H1 (cell line): ENCODE measurements at regions not wholly inside any gene's neighbourhood (a gene's known extent, or its start where the extent isn't known, plus 50 kb on each side); places are given as distances from the start of the nearest gene placed in this dataset.

Source experiments
- CTCF ChIA-PET: fragments of 300-600 bp; sonication (Branson Sonifier 250); formaldehyde crosslinking; loops from one replicate; lab custom pipeline; 2021; ENCODE audit not compliant: partially characterized antibody; lab: Charles Lee
- POLR2A ChIA-PET: fragments of 300-600 bp; sonication (Branson Sonifier 250); formaldehyde crosslinking; loops from one replicate; lab custom pipeline; 2021; ENCODE audit warnings: inconsistent platforms; ENCODE audit not compliant: partially characterized antibody; lab: Charles Lee
- DNase-seq, 2 experiments: peaks; one replicate each; pipeline versions ENCODE4 v3.0.0 to v3.0.0-alpha.2; 2010 to 2022; ENCODE audit warnings: low spot score in 2 of 2, low read depth in 1 of 2, mixed read lengths in 1 of 2
- FAIRE-seq: peaks from 2 replicates; lab custom pipeline; 2011; peaks lifted over from hg19 to GRCh38; lab: Jason Lieb, UNC
- H2AFZ ChIP-seq: 2 replicates; pipeline ENCODE4 v1.8.1; 2012; ENCODE audit warnings: low read length, inconsistent platforms
- H2AK5ac ChIP-seq: 2 replicates; pipeline ENCODE4 v1.6.1; 2013; ENCODE audit warnings: low read depth, low read length
- H2BK120ac ChIP-seq: replicated peaks from 2 replicates; pipeline ENCODE3; 2013; ENCODE audit warnings: low read depth, low read length, inconsistent platforms
- H2BK12ac ChIP-seq: 2 replicates; pipeline ENCODE4 v1.6.1; 2013; ENCODE audit warnings: low read depth, low read length
- H2BK15ac ChIP-seq: 2 replicates; pipeline ENCODE4 v1.6.1; 2013; ENCODE audit warnings: low read length
- H2BK20ac ChIP-seq: 2 replicates; pipeline ENCODE4 v1.6.1; 2013; ENCODE audit warnings: low read length
- H2BK5ac ChIP-seq: 2 replicates; pipeline ENCODE4 v1.6.1; 2013; ENCODE audit warnings: low read depth, low read length
- H3K14ac ChIP-seq: 2 replicates; pipeline ENCODE4 v1.6.1; 2013; ENCODE audit warnings: inconsistent platforms; ENCODE audit not compliant: insufficient read length
- H3K18ac ChIP-seq: 2 replicates; pipeline ENCODE4 v1.6.1; 2013; ENCODE audit warnings: low read length; ENCODE audit errors: extremely low read depth
- H3K23ac ChIP-seq: 2 replicates; pipeline ENCODE4 v1.6.1; 2013; ENCODE audit warnings: inconsistent platforms; ENCODE audit not compliant: insufficient read length
- H3K23me2 ChIP-seq: 2 replicates; pipeline ENCODE4 v1.6.1; 2013; ENCODE audit warnings: low read depth, low read length
- H3K27ac ChIP-seq: 2 replicates; pipeline ENCODE4 v1.6.1; 2011; ENCODE audit warnings: low read depth, low read length, inconsistent platforms
- H3K27me3 ChIP-seq, 4 experiments: replicated peaks in 1 of 4; 1 replicate in 1 of 4; 2 replicates in 3 of 4; pipeline versions ENCODE4 v1.6.1 to v1.8.1; 2011 to 2013; ENCODE audit warnings: low read length in 3 of 4, mild to moderate bottlenecking in 3 of 4, inconsistent platforms in 2 of 4, mixed read lengths in 2 of 4, moderate library complexity in 1 of 4; ENCODE audit not compliant: control insufficient read depth in 3 of 4, insufficient read depth in 3 of 4; ENCODE audit errors: extremely low read depth in 1 of 4
- H3K36me3 ChIP-seq, 4 experiments: 2 replicates each; pipeline versions ENCODE4 v1.6.1 to v1.8.1; 2011 to 2013; ENCODE audit warnings: mild to moderate bottlenecking in 4 of 4, low read length in 3 of 4, moderate library complexity in 2 of 4, control low read depth in 1 of 4, inconsistent platforms in 1 of 4; ENCODE audit not compliant: insufficient read depth in 4 of 4, control insufficient read depth in 2 of 4
- H3K4ac ChIP-seq: replicated peaks from 2 replicates; pipeline ENCODE3; 2013; ENCODE audit warnings: low read length, low read depth, mixed read lengths, inconsistent platforms; ENCODE audit not compliant: insufficient read length
- H3K4me1 ChIP-seq, 4 experiments: replicated peaks in 1 of 4; 1 replicate in 1 of 4; 2 replicates in 3 of 4; pipeline versions ENCODE4 v1.6.1 to v1.8.1; 2011 to 2013; ENCODE audit warnings: low read length in 3 of 4, inconsistent platforms in 2 of 4, mixed read lengths in 1 of 4; ENCODE audit not compliant: insufficient read depth in 4 of 4, control insufficient read depth in 3 of 4
- H3K4me2 ChIP-seq, 2 experiments: 2 replicates each; pipeline versions ENCODE4 v1.6.1 to v1.8.1; 2011 to 2013; ENCODE audit warnings: low read depth in 2 of 2, low read length in 2 of 2, control low read depth in 1 of 2, inconsistent platforms in 1 of 2, mild to moderate bottlenecking in 1 of 2; ENCODE audit not compliant: insufficient read depth in 1 of 2
- H3K4me3 ChIP-seq, 4 experiments: fragments of 200-600, 300-600 bp in 1 of 4; sonication (generic), shearing (Covaris generic), sonication (Bioruptor Twin) in 1 of 4; 2 replicates each; pipeline versions ENCODE4 v1.5.1 to v1.8.1; 2011 to 2016; ENCODE audit warnings: low read length in 4 of 4, low read depth in 3 of 4, control low read depth in 2 of 4, inconsistent platforms in 2 of 4, mild to moderate bottlenecking in 2 of 4, mixed read lengths in 1 of 4, moderate library complexity in 1 of 4; ENCODE audit not compliant: insufficient read depth in 2 of 4; ENCODE audit errors: extremely low read depth in 1 of 4
- H3K56ac ChIP-seq: replicated peaks from 2 replicates; pipeline ENCODE3; 2013; ENCODE audit warnings: low read depth, mild to moderate bottlenecking, mixed read lengths, low read length, inconsistent platforms; ENCODE audit not compliant: insufficient read length
- H3K79me1 ChIP-seq: 2 replicates; pipeline ENCODE4 v1.6.1; 2013; ENCODE audit warnings: low read depth, low read length, control low read depth
- H3K79me2 ChIP-seq, 2 experiments: 2 replicates each; pipeline versions ENCODE4 v1.6.1 to v1.8.1; 2012 to 2013; ENCODE audit warnings: low read length in 2 of 2, mild to moderate bottlenecking in 2 of 2, inconsistent platforms in 1 of 2; ENCODE audit not compliant: insufficient read depth in 2 of 2, control insufficient read depth in 1 of 2
- H3K9ac ChIP-seq, 4 experiments: replicated peaks in 1 of 4; 1 replicate in 1 of 4; 2 replicates in 3 of 4; pipeline versions ENCODE4 v1.6.1 to v1.8.1; 2011 to 2013; ENCODE audit warnings: low read depth in 3 of 4, low read length in 3 of 4, control low read depth in 2 of 4, mild to moderate bottlenecking in 2 of 4, moderate library complexity in 2 of 4, inconsistent platforms in 1 of 4; ENCODE audit errors: extremely low read depth in 1 of 4
- H3K9me3 ChIP-seq, 2 experiments: 2 replicates each; pipeline versions ENCODE4 v1.6.1 to v1.8.1; 2012 to 2013; ENCODE audit warnings: mild to moderate bottlenecking in 2 of 2, moderate library complexity in 2 of 2, control low read depth in 1 of 2, inconsistent platforms in 1 of 2, low read depth in 1 of 2, low read length in 1 of 2, mixed read lengths in 1 of 2; ENCODE audit not compliant: insufficient read depth in 2 of 2
- H4K20me1 ChIP-seq, 2 experiments: replicated peaks in 1 of 2; 2 replicates each; pipeline versions ENCODE3 to v1.8.1; 2011 to 2013; ENCODE audit warnings: inconsistent platforms in 2 of 2, low read length in 2 of 2, mild to moderate bottlenecking in 1 of 2; ENCODE audit not compliant: insufficient read depth in 2 of 2, control insufficient read depth in 1 of 2
- H4K5ac ChIP-seq: 2 replicates; pipeline ENCODE4 v1.6.1; 2013; ENCODE audit warnings: low read length, low read depth, mixed read lengths, inconsistent platforms; ENCODE audit not compliant: insufficient read length
- H4K8ac ChIP-seq: 2 replicates; pipeline ENCODE4 v1.8.0; 2013; ENCODE audit warnings: mild to moderate bottlenecking, moderate library complexity, low read length, inconsistent platforms; ENCODE audit not compliant: insufficient read depth; ENCODE audit errors: extremely low read depth
- H4K91ac ChIP-seq: replicated peaks from 2 replicates; pipeline ENCODE3; 2013; ENCODE audit warnings: low read length, mixed read lengths, inconsistent platforms; ENCODE audit not compliant: insufficient read length
- ASH2L ChIP-seq: fragments of 200-600, 300-600 bp; sonication (generic); IDR thresholded peaks from one replicate; pipeline ENCODE4 v1.7.1; 2017; ENCODE audit warnings: low read length
- BACH1 ChIP-seq: IDR thresholded peaks from 2 replicates; pipeline ENCODE4 v1.6.1; 2012; ENCODE audit warnings: low read length, improper control_type of control experiment
- BCL11A ChIP-seq, 2 experiments: IDR thresholded peaks; one replicate each; pipeline ENCODE4 v1.6.1; 2011; ENCODE audit warnings: low read depth in 2 of 2, low read length in 2 of 2, mild to moderate bottlenecking in 2 of 2
- CREB1 ChIP-seq: IDR thresholded peaks from 2 replicates; pipeline ENCODE4 v1.6.1; 2012; ENCODE audit warnings: inconsistent platforms
- EGR1 ChIP-seq: IDR thresholded peaks from 2 replicates; pipeline ENCODE4 v1.6.1; 2011; ENCODE audit warnings: low read depth, low read length, borderline replicate concordance
- HDAC2 ChIP-seq, 2 experiments: fragments of 300-600 bp in 1 of 2; sonication (generic) in 1 of 2; IDR thresholded peaks; 2 replicates each; pipeline ENCODE4 v1.6.1; 2011 to 2012; ENCODE audit warnings: low read depth in 2 of 2, low read length in 2 of 2, mild to moderate bottlenecking in 2 of 2, moderate library complexity in 2 of 2, borderline replicate concordance in 1 of 2, inconsistent platforms in 1 of 2
- KDM1A ChIP-seq: fragments of 200-600, 300-600 bp; sonication (generic); IDR thresholded peaks from 2 replicates; pipeline ENCODE4 v1.7.1; 2016; ENCODE audit warnings: mild to moderate bottlenecking, low read length, borderline replicate concordance
- KDM5A ChIP-seq: fragments of 200-600 bp; IDR thresholded peaks from 2 replicates; pipeline ENCODE4 v1.7.1; 2012; ENCODE audit warnings: mild to moderate bottlenecking, low read length, inconsistent platforms, mixed read lengths
- NRF1 ChIP-seq: IDR thresholded peaks from 2 replicates; pipeline ENCODE4 v1.6.1; 2011; ENCODE audit warnings: mild to moderate bottlenecking, low read depth, low read length, improper control_type of control experiment
- RFX5 ChIP-seq: IDR thresholded peaks from 2 replicates; pipeline ENCODE4 v1.6.1; 2011; ENCODE audit warnings: low read depth, low read length, improper control_type of control experiment, borderline replicate concordance
- RNF2 ChIP-seq: fragments of 200-900, 300-1000 bp; sonication (generic); IDR thresholded peaks from 2 replicates; pipeline ENCODE4 v1.7.1; 2016; ENCODE audit warnings: borderline replicate concordance, low read depth, mild to moderate bottlenecking, antibody characterized with exemption, low read length; ENCODE audit not compliant: poor library complexity, severe bottlenecking; ENCODE audit errors: missing control alignments
- SIX5 ChIP-seq: IDR thresholded peaks from 2 replicates; pipeline ENCODE4 v1.6.1; 2011; ENCODE audit warnings: mild to moderate bottlenecking, low read depth, low read length
- SP4 ChIP-seq: IDR thresholded peaks from 2 replicates; pipeline ENCODE4 v1.6.1; 2012; ENCODE audit warnings: low read length, inconsistent platforms
- WGBS, 2 experiments: shearing (Covaris generic) in 1 of 2; methylation state at CpG; one replicate each; pipeline versions ENCODE4 v1.1.6 to v1.1.7; 2013 to 2015; ENCODE audit warnings: low lambda C conversion rate in 2 of 2, mixed read lengths in 2 of 2, inconsistent platforms in 1 of 2, low coverage in 1 of 2, missing lambda C conversion rate in 1 of 2; ENCODE audit not compliant: insufficient replicate concordance in 2 of 2, insufficient coverage in 1 of 2, insufficient read length in 1 of 2; ENCODE audit errors: extremely low coverage in 1 of 2, missing lambda C conversion rate in 1 of 2; 5-methylcytosine and 5-hydroxymethylcytosine counted together
- TF ChIP-seq, protein P1 (sequence below): IDR thresholded peaks from 2 replicates; pipeline ENCODE4 v1.6.1; 2012; ENCODE audit warnings: inconsistent platforms

DNA sequence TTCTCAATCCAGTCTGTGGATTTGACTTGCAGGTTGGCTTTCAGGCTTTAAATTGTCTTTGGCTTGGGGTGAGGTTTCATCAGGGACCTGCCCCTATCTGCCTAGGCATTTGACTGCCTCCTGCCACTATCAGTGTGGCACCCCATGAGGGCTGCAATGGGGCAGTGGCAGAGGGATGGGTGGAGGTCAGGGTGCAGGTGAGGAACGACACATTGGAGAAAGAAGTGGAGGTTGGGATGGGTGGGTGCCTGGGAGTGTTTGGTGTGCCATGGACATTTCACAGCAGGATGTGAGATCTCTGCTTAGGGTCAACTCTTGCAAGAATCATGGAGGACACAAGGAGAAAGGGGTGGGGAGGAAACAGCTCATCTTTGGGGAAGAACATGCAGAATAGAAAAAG is 625.1 kb downstream of the PTPRU start:
- H2BK120ac ChIP-seq: no peak overlapping the region
- no peak overlapping the region for H3K23ac ChIP-seq
- no peaks in the 10 kb centered on the region for H3K9me3 ChIP-seq
- no peaks in the 10 kb centered on the region for H4K20me1 ChIP-seq
- H3K14ac ChIP-seq: no peak overlapping the region
- no peak overlapping the region for H3K56ac ChIP-seq
- peaks cover 0 to 1% (median 0%) of the 10 kb centered on the region in 4 experiments; a peak in 2 of 7 replicates for H3K4me1 ChIP-seq
- H2BK20ac ChIP-seq: no peak overlapping the region
- DNase-seq: no peak
- no peak overlapping the region for H3K4me2 ChIP-seq
- FAIRE-seq: no peak
- no peak overlapping the region for H4K8ac ChIP-seq
- no peak overlapping the region for H2BK5ac ChIP-seq
- H3K4ac ChIP-seq: no peak overlapping the region
- no peak overlapping the region for H2AK5ac ChIP-seq
- no peaks in the 10 kb centered on the region for H3K23me2 ChIP-seq
- no peak overlapping the region for H4K91ac ChIP-seq
- ChIA-PET POLR2A (no interaction called here), CTCF (interaction anchor here (0.7 to 1.9 kb wide), 3 partner anchors 16 to 158 kb away, joined by 3 to 5 read pairs (median 4); no protein-coding TSS in a partner anchor)
- no peak overlapping the region for H4K5ac ChIP-seq
- no peaks in the 10 kb centered on the region; a peak in 1 of 7 replicates for H3K27me3 ChIP-seq
- no peaks in the 10 kb centered on the region for H3K36me3 ChIP-seq
- H3K18ac ChIP-seq: no peak overlapping the region
- no peak overlapping the region for H2BK12ac ChIP-seq
- H3K79me2 ChIP-seq: no peaks in the 10 kb centered on the region
- no peak overlapping the region for H3K9ac ChIP-seq
- H2AFZ ChIP-seq: no peak overlapping the region
- no peak overlapping the region for H3K27ac ChIP-seq
- no peak overlapping the region for H3K4me3 ChIP-seq
- H2BK15ac ChIP-seq: no peak overlapping the region
- 100% methylated on average over 1 of the region's 1 CpG; no CpG with 5 or more reads in 1 of the 2 experiments for WGBS, 2 experiments
- H3K79me1 ChIP-seq: no peaks in the 10 kb centered on the region
- no peak for TF ChIP-seq NRF1
- no peak for TF ChIP-seq HDAC2 (IDR thresholded peaks at IDR 0.05; ENCODE audit: borderline replicate concordance in 1 of 2, low read depth in 2 of 2, low read length in 2 of 2)
- no peak for TF ChIP-seq KDM5A
- TF ChIP-seq SP4: no peak
- no peak for TF ChIP-seq EGR1
- TF ChIP-seq CREB1: no peak
- no peak for TF ChIP-seq KDM1A
- no peak for TF ChIP-seq ASH2L
- TF ChIP-seq RNF2: no peak
- TF ChIP-seq BCL11A (IDR thresholded peaks at IDR 0.05; ENCODE audit: low read depth in 2 of 2, low read length in 2 of 2): no peak
- TF ChIP-seq, protein P1, sequence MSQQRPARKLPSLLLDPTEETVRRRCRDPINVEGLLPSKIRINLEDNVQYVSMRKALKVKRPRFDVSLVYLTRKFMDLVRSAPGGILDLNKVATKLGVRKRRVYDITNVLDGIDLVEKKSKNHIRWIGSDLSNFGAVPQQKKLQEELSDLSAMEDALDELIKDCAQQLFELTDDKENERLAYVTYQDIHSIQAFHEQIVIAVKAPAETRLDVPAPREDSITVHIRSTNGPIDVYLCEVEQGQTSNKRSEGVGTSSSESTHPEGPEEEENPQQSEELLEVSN: no peak
- no peak for TF ChIP-seq SIX5
- no peak for TF ChIP-seq BACH1
- no peak for TF ChIP-seq RFX5
